H1 (cell line): ENCODE measurements at regions not wholly inside any gene's neighbourhood (a gene's known extent, or its start where the extent isn't known, plus 50 kb on each side); places are given as distances from the start of the nearest gene placed in this dataset.

Source experiments
- JUN ChIP-seq: IDR thresholded peaks from 2 replicates; pipeline ENCODE4 v1.6.1; 2011; ENCODE audit warnings: low read depth, mild to moderate bottlenecking, improper control_type of control experiment, low read length
- MAFK ChIP-seq: IDR thresholded peaks from 2 replicates; pipeline ENCODE4 v1.6.1; 2012; ENCODE audit warnings: low read depth, mild to moderate bottlenecking, improper control_type of control experiment, low read length

DNA sequence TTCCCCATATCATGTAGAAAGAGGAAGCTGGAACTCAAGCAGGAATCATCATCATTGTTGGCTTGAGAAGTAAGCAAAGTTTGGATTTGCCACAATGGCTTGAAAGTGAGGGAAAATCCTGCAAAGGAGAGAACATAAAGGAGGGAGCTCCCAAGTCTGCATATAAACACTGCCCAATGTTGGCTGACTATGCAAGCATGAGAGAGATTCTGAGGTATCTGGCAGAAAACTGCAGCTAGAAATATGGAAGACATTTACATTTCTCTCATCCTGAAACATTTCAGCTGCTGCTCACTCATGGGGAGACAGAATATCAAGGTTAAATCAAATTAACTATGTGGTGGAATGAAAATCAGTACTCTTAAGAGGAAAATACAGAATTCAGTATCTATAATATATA lies 415.6 kb upstream of the TNC start (continued):
- TF ChIP-seq MAFK (no peak), JUN (no peak)
